Transverse colon (tissue), 4 donors: ENCODE measurements at regions not wholly inside any gene's neighbourhood (a gene's known extent, or its start where the extent isn't known, plus 50 kb on each side); places are given as distances from the start of the nearest gene placed in this dataset.

Experiments used
- DNase-seq: peaks from one replicate; pipeline ENCODE4 v3.0.0-alpha.2; 2019
- H3K27ac ChIP-seq, 4 donors: fragments of 200-600 bp; sonication (generic); 2 replicates each; pipeline ENCODE4 v1.5.1; 2016 to 2018; ENCODE audit warnings: inconsistent platforms in 4 of 4
- H3K27me3 ChIP-seq: fragments of 200-600 bp; sonication (generic); 2 replicates; pipeline ENCODE4 v1.5.1; 2017; ENCODE audit warnings: inconsistent platforms
- H3K36me3 ChIP-seq, 4 donors: fragments of 200-600 bp; sonication (generic); 2 replicates each; pipeline ENCODE4 v1.5.1; 2017 to 2019; ENCODE audit warnings: inconsistent platforms in 4 of 4
- H3K4me1 ChIP-seq, 4 donors: fragments of 200-600 bp; sonication (generic); 2 replicates each; pipeline ENCODE4 v1.5.1; 2017 to 2020; ENCODE audit warnings: inconsistent platforms in 4 of 4
- H3K4me3 ChIP-seq, 4 donors: fragments of 200-600 bp; sonication (generic); 1 replicate in 1 of 4; 2 replicates in 3 of 4; pipeline versions ENCODE4 v1.5.1 to v1.6.1; 2017 to 2019; ENCODE audit warnings: inconsistent platforms in 4 of 4
- H3K9me3 ChIP-seq, 2 donors: fragments of 200-600 bp; sonication (generic); 2 replicates each; pipeline ENCODE4 v1.5.1; 2017 to 2019; ENCODE audit warnings: inconsistent platforms in 2 of 2
- EP300 ChIP-seq: sonication (generic); formaldehyde crosslinking; IDR thresholded peaks from one replicate; pipeline ENCODE4 v1.6.1; 2017; ENCODE audit warnings: antibody characterized with exemption, low read depth
- POLR2A ChIP-seq: fragments of 450-650 bp; IDR thresholded peaks from one replicate; pipeline ENCODE4 v1.6.1; 2016; ENCODE audit warnings: antibody characterized with exemption, mild to moderate bottlenecking, moderate library complexity
- POLR2AphosphoS5 ChIP-seq, 3 donors: sonication (generic); formaldehyde crosslinking; IDR thresholded peaks; one replicate each; pipeline ENCODE4 v1.6.1; 2016; ENCODE audit warnings: antibody characterized with exemption in 3 of 3
- WGBS, 2 donors: methylation state at CpG; one replicate each; pipeline ENCODE4 v1.1.5; 2018; ENCODE audit warnings: low coverage in 1 of 2; 5-methylcytosine and 5-hydroxymethylcytosine counted together
- in situ Hi-C, 4 donors: fragments of 200-750 bp; cut with MboI; loops; one replicate each; pipeline versions ENCODE4 v1.15.0 to v1.15.1; 2017; ENCODE audit warnings: low sequenced_read_pairs in 3 of 4, low pct_ligation_motif_present in 1 of 4, low pct_unique_long_range_greater_than_20kb in 1 of 4
- intact Hi-C: fragments of 100-400 bp; cut with DNase I; formaldehyde crosslinking; loops from one replicate; pipeline ENCODE4 v1.15.1; 2023; ENCODE audit warnings: low total_unique reads
- TF ChIP-seq, protein P1 (sequence below), 5 experiments: fragments of 200-600 bp in 3 of 5; fragments of 450-650 bp in 2 of 5; sonication (generic) in 3 of 5; IDR thresholded peaks; 1 replicate in 2 of 5; 2 replicates in 3 of 5; pipeline ENCODE4 v1.5.1; 2016 to 2017; ENCODE audit warnings: antibody characterized with exemption in 5 of 5, inconsistent platforms in 3 of 5, mild to moderate bottlenecking in 2 of 5, moderate library complexity in 1 of 5

- WGBS, 2 donors, result 64 to 83% methylated on average over 1 of the region's 1 CpG
- no peak for DNase-seq
- no peak overlapping the region for H3K4me3 ChIP-seq
- in situ Hi-C loops (no loop called here), intact Hi-C loops (no loop called here)
- TF ChIP-seq, protein P1, sequence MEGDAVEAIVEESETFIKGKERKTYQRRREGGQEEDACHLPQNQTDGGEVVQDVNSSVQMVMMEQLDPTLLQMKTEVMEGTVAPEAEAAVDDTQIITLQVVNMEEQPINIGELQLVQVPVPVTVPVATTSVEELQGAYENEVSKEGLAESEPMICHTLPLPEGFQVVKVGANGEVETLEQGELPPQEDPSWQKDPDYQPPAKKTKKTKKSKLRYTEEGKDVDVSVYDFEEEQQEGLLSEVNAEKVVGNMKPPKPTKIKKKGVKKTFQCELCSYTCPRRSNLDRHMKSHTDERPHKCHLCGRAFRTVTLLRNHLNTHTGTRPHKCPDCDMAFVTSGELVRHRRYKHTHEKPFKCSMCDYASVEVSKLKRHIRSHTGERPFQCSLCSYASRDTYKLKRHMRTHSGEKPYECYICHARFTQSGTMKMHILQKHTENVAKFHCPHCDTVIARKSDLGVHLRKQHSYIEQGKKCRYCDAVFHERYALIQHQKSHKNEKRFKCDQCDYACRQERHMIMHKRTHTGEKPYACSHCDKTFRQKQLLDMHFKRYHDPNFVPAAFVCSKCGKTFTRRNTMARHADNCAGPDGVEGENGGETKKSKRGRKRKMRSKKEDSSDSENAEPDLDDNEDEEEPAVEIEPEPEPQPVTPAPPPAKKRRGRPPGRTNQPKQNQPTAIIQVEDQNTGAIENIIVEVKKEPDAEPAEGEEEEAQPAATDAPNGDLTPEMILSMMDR (IDR thresholded peaks at IDR 0.05), result no peak
- no peak for TF ChIP-seq EP300
- TF ChIP-seq POLR2AphosphoS5 (IDR thresholded peaks at IDR 0.05), result no peak
- TF ChIP-seq POLR2A, result no peak
- no peaks in the 10 kb centered on the region for H3K4me1 ChIP-seq
- no peak overlapping the region for H3K27ac ChIP-seq
- H3K9me3 ChIP-seq, result peaks cover 0 to 7% of the 10 kb centered on the region in 2 donors
- H3K36me3 ChIP-seq, result no peaks in the 10 kb centered on the region
- no peaks in the 10 kb centered on the region for H3K27me3 ChIP-seq
Measured at GRCh38 chr10:83354456-83354855, 784.9 kb upstream of the GHITM start.

DNA sequence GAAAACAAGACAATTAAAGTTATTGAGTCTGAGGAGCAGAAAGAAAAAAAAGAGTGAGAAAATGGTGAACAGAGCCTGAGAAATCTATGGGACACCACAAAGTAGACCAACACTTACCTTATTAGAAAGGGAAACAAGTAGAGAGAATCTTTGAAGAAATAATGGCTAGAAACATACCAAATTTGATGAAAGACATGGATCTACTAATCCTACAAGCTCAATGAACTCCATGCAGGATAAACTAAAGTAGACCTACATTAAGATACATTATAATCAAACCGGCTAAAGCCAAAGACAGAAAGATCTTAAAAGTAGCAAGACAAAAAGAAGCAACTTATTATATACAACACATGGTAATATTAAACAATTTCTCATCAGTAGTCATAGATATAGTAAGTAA is 782.3 kb upstream of the GHITM start:
- TF ChIP-seq POLR2AphosphoS5 (IDR thresholded peaks at IDR 0.05), result no peak
- Histone ChIP-seq H3K27ac (no peak overlapping the region), H3K27me3 (no peaks in the 10 kb centered on the region), H3K4me1 (no peaks in the 10 kb centered on the region), H3K36me3 (no peaks in the 10 kb centered on the region), H3K4me3 (no peak overlapping the region), H3K9me3 (peaks cover 0 to 7% of the 10 kb centered on the region in 2 donors)
- no peak for DNase-seq
- intact Hi-C loops (no loop called here), in situ Hi-C loops (no loop called here)
- WGBS, 2 donors, result 73 to 100% methylated on average over 1 of the region's 1 CpG

GRCh38 chr10:83357627-83358026 is 781.7 kb upstream of the GHITM start:
- H3K4me1 ChIP-seq, result no peaks in the 10 kb centered on the region
- in situ Hi-C loops, result no loop called here
- TF ChIP-seq POLR2A (no peak), POLR2AphosphoS5 (IDR thresholded peaks at IDR 0.05) (no peak), EP300 (no peak)
- TF ChIP-seq, protein P1 (IDR thresholded peaks at IDR 0.05), result no peak

DNA sequence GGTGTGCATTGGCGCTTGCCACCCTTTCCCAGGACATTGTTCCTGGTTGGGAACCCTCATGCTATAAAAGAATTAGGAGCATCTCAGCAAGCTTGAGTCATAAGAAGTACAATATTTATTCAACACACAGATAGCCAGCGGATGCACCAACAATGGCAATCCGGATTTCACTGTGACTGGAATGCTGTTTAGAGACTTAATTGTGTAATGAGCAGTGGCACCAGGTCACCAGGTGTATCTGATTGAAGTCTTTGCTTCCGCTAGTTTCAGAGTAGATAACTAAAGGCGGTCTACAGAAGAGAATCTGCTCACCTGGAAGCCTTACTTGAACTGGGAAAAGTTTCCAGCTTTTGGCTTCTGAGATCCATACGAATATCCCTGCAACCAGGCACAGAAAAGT is 772.3 kb upstream of the GHITM start:
- Histone ChIP-seq H3K4me3 (no peak overlapping the region), H3K36me3 (no peaks in the 10 kb centered on the region), H3K4me1 (no peaks in the 10 kb centered on the region), H3K27me3 (no peaks in the 10 kb centered on the region), H3K27ac (no peak overlapping the region), H3K9me3 (no peaks in the 10 kb centered on the region)
- 73 to 86% methylated on average over 1 to 6 of the region's 6 CpGs for WGBS, 2 donors
- intact Hi-C loops (no loop called here), in situ Hi-C loops (no loop called here)
- TF ChIP-seq EP300 (no peak), POLR2AphosphoS5 (IDR thresholded peaks at IDR 0.05) (no peak), POLR2A (no peak)
- TF ChIP-seq, protein P1 (IDR thresholded peaks at IDR 0.05), result no peak
- DNase-seq, result no peak

More at GRCh38 chr10:83357627-83358026, 781.7 kb upstream of the GHITM start:
- Histone ChIP-seq H3K36me3 (no peaks in the 10 kb centered on the region), H3K4me3 (no peak overlapping the region), H3K27me3 (no peaks in the 10 kb centered on the region), H3K9me3 (peaks cover 0 to 7% of the 10 kb centered on the region in 2 donors), H3K27ac (no peak overlapping the region)
- no peak for DNase-seq
- intact Hi-C loops, result no loop called here

DNA sequence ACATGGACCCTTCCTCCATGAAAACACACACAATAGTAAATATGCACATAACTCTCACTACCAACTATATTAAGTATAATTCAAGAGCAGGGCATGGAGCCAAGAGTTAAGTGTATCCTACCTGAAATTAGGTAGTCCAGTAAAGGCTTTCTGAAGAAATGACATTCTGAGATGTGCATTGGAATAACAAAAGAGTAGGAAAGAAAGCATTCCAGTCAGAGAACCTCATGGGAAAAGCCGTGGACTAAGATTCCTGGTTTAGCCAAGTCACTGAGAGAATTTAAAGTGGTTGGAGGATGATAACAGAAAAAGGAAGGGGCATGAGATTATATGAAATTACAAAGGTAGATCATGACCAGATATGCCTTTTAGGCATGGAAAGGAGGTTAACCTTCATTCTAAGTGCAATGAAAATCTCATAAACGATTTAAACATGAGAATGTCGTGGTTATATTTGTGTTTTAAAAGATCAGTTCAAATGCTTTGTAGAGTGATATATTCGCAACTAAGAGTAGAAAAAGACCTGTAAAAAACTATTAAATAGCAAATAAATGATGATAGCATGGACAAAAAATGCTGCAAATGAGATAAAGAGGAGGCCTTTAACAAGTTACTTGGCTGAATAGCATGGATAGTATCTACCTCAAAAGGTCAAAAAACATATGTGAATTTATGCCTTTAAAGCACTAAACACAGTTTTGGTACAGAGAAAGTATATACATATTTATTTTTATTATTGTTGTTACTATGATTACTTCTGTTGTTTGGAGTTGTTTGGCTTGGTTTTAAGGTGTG is 767.4 kb upstream of the GHITM start:
- H3K4me1 ChIP-seq, result no peaks in the 10 kb centered on the region
- 69 to 83% methylated on average over 4 of the region's 4 CpGs for WGBS, 2 donors
- H3K27ac ChIP-seq, result no peak overlapping the region
- no peak for DNase-seq
- intact Hi-C loops, result loop anchor here (1.0 kb wide), 1 partner anchor 9 kb away; no protein-coding TSS in a partner anchor
- in situ Hi-C loops, result no loop called here
- TF ChIP-seq, protein P1 (IDR thresholded peaks at IDR 0.05), result no peak
- TF ChIP-seq POLR2AphosphoS5 (IDR thresholded peaks at IDR 0.05), result no peak
- TF ChIP-seq POLR2A, result no peak
- no peak for TF ChIP-seq EP300
- H3K9me3 ChIP-seq, result no peaks in the 10 kb centered on the region
- no peaks in the 10 kb centered on the region for H3K36me3 ChIP-seq
- H3K27me3 ChIP-seq, result no peaks in the 10 kb centered on the region
- no peak overlapping the region for H3K4me3 ChIP-seq
